GM21825 (cell line): ENCODE measurements at regions not wholly inside any gene's neighbourhood (a gene's known extent, or its start where the extent isn't known, plus 50 kb on each side); places are given as distances from the start of the nearest gene placed in this dataset.
"Not testable (repeated sequence)": the region's sequence is repeated elsewhere in the genome, so short reads cannot be mapped to it uniquely, and the experiment has no call there.

Experiments
- ATAC-seq: cut with Tn5 transposase; IDR thresholded peaks from one replicate; pipeline ENCODE4 v1.9.1; 2021; ENCODE audit warnings: mild to moderate bottlenecking, moderate library complexity; ENCODE audit not compliant: unreplicated experiment

- ATAC-seq = not testable (repeated sequence)
Observed at GRCh38 chr16:88145824-88146405, 194.7 kb downstream of the BANP start.

DNA sequence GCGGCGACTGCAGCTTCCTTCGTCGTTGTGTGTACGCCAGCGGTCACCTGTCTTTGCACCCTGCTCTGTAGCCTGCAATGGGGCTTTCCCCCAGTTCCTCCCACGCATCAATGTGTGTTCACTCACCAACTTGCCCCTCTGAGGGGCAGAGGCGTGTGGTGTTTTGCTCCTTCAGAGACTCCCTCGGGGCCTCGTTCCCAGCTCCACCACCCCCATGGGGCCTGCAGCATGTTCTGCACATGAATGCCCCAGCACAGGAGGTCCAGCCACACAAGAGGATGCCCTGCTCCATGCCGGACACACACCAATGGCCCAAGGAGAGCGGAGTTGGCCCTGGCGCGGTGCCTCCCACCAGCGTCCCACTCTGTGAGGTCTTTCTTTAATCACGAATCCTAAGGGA, 196.8 kb downstream of the BANP start:
- not testable (repeated sequence) for ATAC-seq

DNA sequence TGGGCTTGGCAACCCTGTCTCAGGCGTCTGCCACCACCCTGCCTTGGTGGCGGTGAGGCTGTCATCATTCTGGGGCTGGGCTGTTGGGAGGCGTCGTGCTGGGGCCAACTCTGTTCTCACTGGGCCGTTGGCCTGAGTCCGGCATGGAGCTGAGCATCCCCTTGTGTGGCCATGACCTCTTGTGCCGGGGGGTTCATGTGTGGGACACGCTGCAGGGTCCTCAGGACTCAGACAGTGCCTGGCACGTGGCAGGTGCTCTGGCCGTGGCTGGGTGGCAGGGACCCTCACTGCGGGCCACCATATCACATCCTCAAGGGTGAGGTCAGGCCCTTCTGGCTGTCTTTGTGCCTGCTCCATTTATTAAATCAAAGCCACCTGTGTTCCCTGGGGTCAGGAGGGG, 197.4 kb downstream of the BANP start:
- not testable (repeated sequence) for ATAC-seq

- not testable (repeated sequence) for ATAC-seq
Observed at GRCh38 chr16:88149158-88149603, 197.9 kb downstream of the BANP start.

- ATAC-seq = not testable (repeated sequence)
Observed at GRCh38 chr16:88149663-88150062, 198.4 kb downstream of the BANP start.

GRCh38 chr16:88150456-88151128, 199.4 kb downstream of the BANP start:
- ATAC-seq = not testable (repeated sequence)

DNA sequence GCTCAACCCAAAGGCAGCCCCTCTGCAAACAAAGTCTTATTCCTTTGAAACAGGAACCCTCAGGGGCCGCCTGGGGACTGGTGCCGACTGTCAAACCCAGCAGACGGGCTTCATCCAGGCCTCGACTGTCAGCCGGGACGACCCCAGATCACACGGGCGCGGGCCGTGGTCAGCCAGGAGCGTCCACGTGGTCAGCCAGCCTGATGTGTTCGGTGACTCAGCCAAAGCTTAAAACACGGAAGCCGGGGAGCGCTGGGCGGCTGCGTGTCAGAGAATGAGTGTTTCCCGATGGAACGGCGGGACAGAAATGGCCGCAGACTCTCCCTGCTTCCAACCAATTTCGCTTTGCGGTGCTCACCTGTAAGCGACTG, 199.9 kb downstream of the BANP start:
- not testable (repeated sequence) for ATAC-seq

- not testable (repeated sequence) for ATAC-seq
Observed at GRCh38 chr16:88151859-88152843, 200.9 kb downstream of the BANP start.

- not testable (repeated sequence) for ATAC-seq
Observed at GRCh38 chr16:88152879-88153278, 201.6 kb downstream of the BANP start.

GRCh38 chr16:88153516-88153915, 202.3 kb downstream of the BANP start:
- ATAC-seq = not testable (repeated sequence)

GRCh38 chr16:88154886-88155285, 203.7 kb downstream of the BANP start:
- ATAC-seq = not testable (repeated sequence)

DNA sequence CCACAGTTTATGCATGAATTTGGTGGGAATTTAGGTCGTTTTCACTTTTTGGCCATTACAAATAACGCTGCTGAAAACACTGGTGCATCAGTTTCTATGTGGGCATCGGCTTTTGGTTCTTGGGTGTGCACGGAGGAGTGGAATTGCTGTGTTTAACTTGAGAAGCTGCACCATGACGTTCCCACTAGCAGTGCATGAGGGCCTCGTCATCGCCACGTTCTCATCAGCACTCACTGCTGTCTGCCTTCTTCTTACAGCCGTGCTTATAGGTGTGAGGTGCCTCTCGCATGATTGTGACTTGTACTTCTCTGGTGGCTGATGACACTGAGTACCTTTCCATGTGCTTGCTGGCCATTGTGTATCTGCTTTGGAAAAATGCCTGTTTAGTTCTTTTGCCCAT, 204.4 kb downstream of the BANP start:
- ATAC-seq = not testable (repeated sequence)

- ATAC-seq = not testable (repeated sequence)
Observed at GRCh38 chr16:88156640-88157283, 205.5 kb downstream of the BANP start.

GRCh38 chr16:88157686-88158085, 206.5 kb downstream of the BANP start:
- ATAC-seq = not testable (repeated sequence)

DNA sequence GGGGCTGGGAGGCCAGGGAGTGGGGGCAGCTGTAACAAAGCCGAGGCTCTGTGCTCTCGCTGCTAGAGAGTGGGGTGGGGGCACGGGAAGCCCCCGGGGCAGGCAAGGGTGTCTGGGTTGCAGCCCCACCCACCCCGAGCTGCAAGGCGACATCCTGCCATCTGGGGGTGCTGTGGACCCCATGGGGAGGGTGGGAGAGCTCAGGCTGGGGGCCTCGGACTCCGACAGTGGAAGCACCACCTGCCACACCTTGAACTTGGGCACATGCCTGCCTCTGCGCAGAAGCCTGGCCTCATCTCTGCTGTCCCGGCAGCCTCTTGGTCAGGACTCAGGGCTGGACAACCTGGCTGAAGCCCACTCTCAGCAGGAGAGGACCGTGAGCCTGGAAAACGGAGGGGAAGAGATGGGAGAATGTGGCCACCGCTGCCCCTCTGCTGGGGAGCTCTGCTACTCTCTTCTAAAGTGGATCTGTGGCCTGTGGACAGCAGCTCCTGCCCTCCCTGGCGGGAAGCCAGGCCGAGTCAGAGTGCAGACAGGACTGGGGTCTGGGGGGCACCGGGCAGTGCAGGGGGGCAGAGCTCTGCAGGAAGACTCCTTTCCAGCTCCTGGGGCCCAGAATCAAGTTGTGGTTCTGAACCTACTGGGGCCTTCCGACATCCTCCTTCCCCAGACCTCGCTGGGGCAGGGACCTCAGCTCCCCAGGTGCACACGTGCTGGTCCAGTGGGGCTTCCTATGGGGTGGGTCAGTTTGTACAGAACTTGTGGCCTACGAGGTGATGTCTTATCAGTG, 207.2 kb downstream of the BANP start:
- ATAC-seq = not testable (repeated sequence)

DNA sequence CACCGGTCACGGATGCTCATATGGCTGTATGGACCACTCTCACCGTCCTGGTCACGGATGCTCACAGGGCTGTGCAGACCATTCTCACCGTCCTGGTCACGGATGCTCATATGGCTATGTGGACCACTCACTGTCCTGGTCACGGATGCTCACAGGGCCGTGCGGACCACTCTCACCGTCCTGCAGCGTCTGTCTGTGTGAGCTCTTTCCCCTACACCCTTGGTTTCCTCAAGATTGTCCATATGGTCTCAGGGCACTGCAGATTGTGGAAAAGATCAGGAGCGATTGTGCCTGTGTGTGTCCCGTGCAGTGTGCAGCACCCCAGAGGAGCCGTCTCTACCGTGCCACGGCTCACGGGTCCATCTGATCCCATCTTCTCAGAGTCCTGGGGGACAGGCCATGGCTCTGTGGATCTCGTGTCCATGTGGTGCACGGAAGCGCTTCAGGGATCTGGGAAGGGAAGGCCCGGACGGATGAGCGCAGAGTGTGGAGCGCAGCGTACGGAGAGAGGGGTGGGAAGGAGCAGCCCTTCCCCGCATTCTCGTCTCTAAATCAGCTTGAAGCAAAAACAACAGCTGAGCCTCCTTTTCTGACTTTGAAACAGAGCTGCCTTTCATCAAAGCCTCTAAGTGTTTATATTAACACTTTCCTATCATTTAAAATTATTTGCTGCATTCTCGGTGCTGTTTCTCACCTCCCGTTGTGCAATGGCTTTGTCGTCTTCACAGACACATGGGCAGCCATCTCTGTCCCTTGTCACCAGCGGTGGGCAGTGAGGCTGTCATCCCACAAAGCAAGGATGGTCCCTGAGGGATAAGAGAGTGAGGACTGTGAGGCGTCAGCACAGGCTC, 208.0 kb downstream of the BANP start:
- not testable (repeated sequence) for ATAC-seq

GRCh38 chr16:88159897-88160335, 208.7 kb downstream of the BANP start:
- not testable (repeated sequence) for ATAC-seq

- ATAC-seq = not testable (repeated sequence)
Observed at GRCh38 chr16:88161191-88161590, 210.0 kb downstream of the BANP start.
